H1 (cell line): ENCODE measurements at regions not wholly inside any gene's neighbourhood (a gene's known extent, or its start where the extent isn't known, plus 50 kb on each side); places are given as distances from the start of the nearest gene placed in this dataset.

Experiments used
- CTCF ChIA-PET: fragments of 300-600 bp; sonication (Branson Sonifier 250); formaldehyde crosslinking; loops from one replicate; lab custom pipeline; 2021; ENCODE audit not compliant: partially characterized antibody; lab: Charles Lee
- POLR2A ChIA-PET: fragments of 300-600 bp; sonication (Branson Sonifier 250); formaldehyde crosslinking; loops from one replicate; lab custom pipeline; 2021; ENCODE audit warnings: inconsistent platforms; ENCODE audit not compliant: partially characterized antibody; lab: Charles Lee
- DNase-seq, 2 experiments: peaks; one replicate each; pipeline versions ENCODE4 v3.0.0 to v3.0.0-alpha.2; 2010 to 2022; ENCODE audit warnings: low spot score in 2 of 2, low read depth in 1 of 2, mixed read lengths in 1 of 2
- FAIRE-seq: peaks from 2 replicates; lab custom pipeline; 2011; peaks lifted over from hg19 to GRCh38; lab: Jason Lieb, UNC
- H2AFZ ChIP-seq: 2 replicates; pipeline ENCODE4 v1.8.1; 2012; ENCODE audit warnings: low read length, inconsistent platforms
- H2AK5ac ChIP-seq: 2 replicates; pipeline ENCODE4 v1.6.1; 2013; ENCODE audit warnings: low read depth, low read length
- H2BK120ac ChIP-seq: replicated peaks from 2 replicates; pipeline ENCODE3; 2013; ENCODE audit warnings: low read depth, low read length, inconsistent platforms
- H2BK12ac ChIP-seq: 2 replicates; pipeline ENCODE4 v1.6.1; 2013; ENCODE audit warnings: low read depth, low read length
- H2BK15ac ChIP-seq: 2 replicates; pipeline ENCODE4 v1.6.1; 2013; ENCODE audit warnings: low read length
- H2BK20ac ChIP-seq: 2 replicates; pipeline ENCODE4 v1.6.1; 2013; ENCODE audit warnings: low read length
- H2BK5ac ChIP-seq: 2 replicates; pipeline ENCODE4 v1.6.1; 2013; ENCODE audit warnings: low read depth, low read length
- H3K14ac ChIP-seq: 2 replicates; pipeline ENCODE4 v1.6.1; 2013; ENCODE audit warnings: inconsistent platforms; ENCODE audit not compliant: insufficient read length
- H3K18ac ChIP-seq: 2 replicates; pipeline ENCODE4 v1.6.1; 2013; ENCODE audit warnings: low read length; ENCODE audit errors: extremely low read depth
- H3K23ac ChIP-seq: 2 replicates; pipeline ENCODE4 v1.6.1; 2013; ENCODE audit warnings: inconsistent platforms; ENCODE audit not compliant: insufficient read length
- H3K23me2 ChIP-seq: 2 replicates; pipeline ENCODE4 v1.6.1; 2013; ENCODE audit warnings: low read depth, low read length
- H3K27ac ChIP-seq: 2 replicates; pipeline ENCODE4 v1.6.1; 2011; ENCODE audit warnings: low read depth, low read length, inconsistent platforms
- H3K27me3 ChIP-seq, 4 experiments: replicated peaks in 1 of 4; 1 replicate in 1 of 4; 2 replicates in 3 of 4; pipeline versions ENCODE4 v1.6.1 to v1.8.1; 2011 to 2013; ENCODE audit warnings: low read length in 3 of 4, mild to moderate bottlenecking in 3 of 4, inconsistent platforms in 2 of 4, mixed read lengths in 2 of 4, moderate library complexity in 1 of 4; ENCODE audit not compliant: control insufficient read depth in 3 of 4, insufficient read depth in 3 of 4; ENCODE audit errors: extremely low read depth in 1 of 4
- H3K36me3 ChIP-seq, 4 experiments: 2 replicates each; pipeline versions ENCODE4 v1.6.1 to v1.8.1; 2011 to 2013; ENCODE audit warnings: mild to moderate bottlenecking in 4 of 4, low read length in 3 of 4, moderate library complexity in 2 of 4, control low read depth in 1 of 4, inconsistent platforms in 1 of 4; ENCODE audit not compliant: insufficient read depth in 4 of 4, control insufficient read depth in 2 of 4
- H3K4ac ChIP-seq: replicated peaks from 2 replicates; pipeline ENCODE3; 2013; ENCODE audit warnings: low read length, low read depth, mixed read lengths, inconsistent platforms; ENCODE audit not compliant: insufficient read length
- H3K4me1 ChIP-seq, 4 experiments: replicated peaks in 1 of 4; 1 replicate in 1 of 4; 2 replicates in 3 of 4; pipeline versions ENCODE4 v1.6.1 to v1.8.1; 2011 to 2013; ENCODE audit warnings: low read length in 3 of 4, inconsistent platforms in 2 of 4, mixed read lengths in 1 of 4; ENCODE audit not compliant: insufficient read depth in 4 of 4, control insufficient read depth in 3 of 4
- H3K4me2 ChIP-seq, 2 experiments: 2 replicates each; pipeline versions ENCODE4 v1.6.1 to v1.8.1; 2011 to 2013; ENCODE audit warnings: low read depth in 2 of 2, low read length in 2 of 2, control low read depth in 1 of 2, inconsistent platforms in 1 of 2, mild to moderate bottlenecking in 1 of 2; ENCODE audit not compliant: insufficient read depth in 1 of 2
- H3K4me3 ChIP-seq, 4 experiments: fragments of 200-600, 300-600 bp in 1 of 4; sonication (generic), shearing (Covaris generic), sonication (Bioruptor Twin) in 1 of 4; 2 replicates each; pipeline versions ENCODE4 v1.5.1 to v1.8.1; 2011 to 2016; ENCODE audit warnings: low read length in 4 of 4, low read depth in 3 of 4, control low read depth in 2 of 4, inconsistent platforms in 2 of 4, mild to moderate bottlenecking in 2 of 4, mixed read lengths in 1 of 4, moderate library complexity in 1 of 4; ENCODE audit not compliant: insufficient read depth in 2 of 4; ENCODE audit errors: extremely low read depth in 1 of 4
- H3K56ac ChIP-seq: replicated peaks from 2 replicates; pipeline ENCODE3; 2013; ENCODE audit warnings: low read depth, mild to moderate bottlenecking, mixed read lengths, low read length, inconsistent platforms; ENCODE audit not compliant: insufficient read length
- H3K79me1 ChIP-seq: 2 replicates; pipeline ENCODE4 v1.6.1; 2013; ENCODE audit warnings: low read depth, low read length, control low read depth
- H3K79me2 ChIP-seq, 2 experiments: 2 replicates each; pipeline versions ENCODE4 v1.6.1 to v1.8.1; 2012 to 2013; ENCODE audit warnings: low read length in 2 of 2, mild to moderate bottlenecking in 2 of 2, inconsistent platforms in 1 of 2; ENCODE audit not compliant: insufficient read depth in 2 of 2, control insufficient read depth in 1 of 2
- H3K9ac ChIP-seq, 4 experiments: replicated peaks in 1 of 4; 1 replicate in 1 of 4; 2 replicates in 3 of 4; pipeline versions ENCODE4 v1.6.1 to v1.8.1; 2011 to 2013; ENCODE audit warnings: low read depth in 3 of 4, low read length in 3 of 4, control low read depth in 2 of 4, mild to moderate bottlenecking in 2 of 4, moderate library complexity in 2 of 4, inconsistent platforms in 1 of 4; ENCODE audit errors: extremely low read depth in 1 of 4
- H3K9me3 ChIP-seq, 2 experiments: 2 replicates each; pipeline versions ENCODE4 v1.6.1 to v1.8.1; 2012 to 2013; ENCODE audit warnings: mild to moderate bottlenecking in 2 of 2, moderate library complexity in 2 of 2, control low read depth in 1 of 2, inconsistent platforms in 1 of 2, low read depth in 1 of 2, low read length in 1 of 2, mixed read lengths in 1 of 2; ENCODE audit not compliant: insufficient read depth in 2 of 2
- H4K20me1 ChIP-seq, 2 experiments: replicated peaks in 1 of 2; 2 replicates each; pipeline versions ENCODE3 to v1.8.1; 2011 to 2013; ENCODE audit warnings: inconsistent platforms in 2 of 2, low read length in 2 of 2, mild to moderate bottlenecking in 1 of 2; ENCODE audit not compliant: insufficient read depth in 2 of 2, control insufficient read depth in 1 of 2
- H4K5ac ChIP-seq: 2 replicates; pipeline ENCODE4 v1.6.1; 2013; ENCODE audit warnings: low read length, low read depth, mixed read lengths, inconsistent platforms; ENCODE audit not compliant: insufficient read length
- H4K8ac ChIP-seq: 2 replicates; pipeline ENCODE4 v1.8.0; 2013; ENCODE audit warnings: mild to moderate bottlenecking, moderate library complexity, low read length, inconsistent platforms; ENCODE audit not compliant: insufficient read depth; ENCODE audit errors: extremely low read depth
- H4K91ac ChIP-seq: replicated peaks from 2 replicates; pipeline ENCODE3; 2013; ENCODE audit warnings: low read length, mixed read lengths, inconsistent platforms; ENCODE audit not compliant: insufficient read length
- CBX5 ChIP-seq: fragments of 300-800, 300-1000 bp; sonication (generic); IDR thresholded peaks from 2 replicates; pipeline ENCODE4 v1.7.1; 2016; ENCODE audit warnings: antibody characterized with exemption, low read length, low read depth
- CHD2 ChIP-seq: IDR thresholded peaks from 2 replicates; pipeline ENCODE4 v1.6.1; 2012; ENCODE audit warnings: low read length, improper control_type of control experiment
- CREB1 ChIP-seq: IDR thresholded peaks from 2 replicates; pipeline ENCODE4 v1.6.1; 2012; ENCODE audit warnings: inconsistent platforms
- CTBP2 ChIP-seq: IDR thresholded peaks from 2 replicates; pipeline ENCODE4 v1.7.0; 2011; ENCODE audit warnings: borderline replicate concordance, mild to moderate bottlenecking, moderate library complexity, mixed read lengths, low read length; ENCODE audit not compliant: insufficient read depth, insufficient read length
- EGR1 ChIP-seq: IDR thresholded peaks from 2 replicates; pipeline ENCODE4 v1.6.1; 2011; ENCODE audit warnings: low read depth, low read length, borderline replicate concordance
- EP300 ChIP-seq, 2 experiments: IDR thresholded peaks; 1 replicate in 1 of 2; 2 replicates in 1 of 2; pipeline ENCODE4 v1.6.1; 2011 to 2012; ENCODE audit warnings: low read depth in 2 of 2, low read length in 2 of 2, mild to moderate bottlenecking in 2 of 2, borderline replicate concordance in 1 of 2, inconsistent platforms in 1 of 2, moderate library complexity in 1 of 2
- KDM1A ChIP-seq: fragments of 200-600, 300-600 bp; sonication (generic); IDR thresholded peaks from 2 replicates; pipeline ENCODE4 v1.7.1; 2016; ENCODE audit warnings: mild to moderate bottlenecking, low read length, borderline replicate concordance
- RFX5 ChIP-seq: IDR thresholded peaks from 2 replicates; pipeline ENCODE4 v1.6.1; 2011; ENCODE audit warnings: low read depth, low read length, improper control_type of control experiment, borderline replicate concordance
- SAP30 ChIP-seq: fragments of 300-600 bp; sonication (generic); IDR thresholded peaks from 2 replicates; pipeline ENCODE4 v1.7.1; 2012; ENCODE audit warnings: low read length, moderate library complexity, mild to moderate bottlenecking, inconsistent platforms; ENCODE audit not compliant: insufficient read depth, insufficient replicate concordance
- SIX5 ChIP-seq: IDR thresholded peaks from 2 replicates; pipeline ENCODE4 v1.6.1; 2011; ENCODE audit warnings: mild to moderate bottlenecking, low read depth, low read length
- SP2 ChIP-seq: IDR thresholded peaks from 2 replicates; pipeline ENCODE4 v1.6.1; 2012; ENCODE audit warnings: mild to moderate bottlenecking, low read length, inconsistent platforms
- TAF1 ChIP-seq: IDR thresholded peaks from 2 replicates; pipeline ENCODE4 v1.6.1; 2011; ENCODE audit warnings: mild to moderate bottlenecking, low read depth, low read length
- TEAD4 ChIP-seq: IDR thresholded peaks from 2 replicates; pipeline ENCODE4 v1.6.1; 2012; ENCODE audit warnings: low read depth, low read length, inconsistent platforms, mixed read lengths
- ZNF274 ChIP-seq: IDR thresholded peaks from 2 replicates; pipeline ENCODE4 v1.7.0; 2012; ENCODE audit warnings: low read length, borderline replicate concordance; ENCODE audit errors: extremely low read depth
- WGBS, 2 experiments: shearing (Covaris generic) in 1 of 2; methylation state at CpG; one replicate each; pipeline versions ENCODE4 v1.1.6 to v1.1.7; 2013 to 2015; ENCODE audit warnings: low lambda C conversion rate in 2 of 2, mixed read lengths in 2 of 2, inconsistent platforms in 1 of 2, low coverage in 1 of 2, missing lambda C conversion rate in 1 of 2; ENCODE audit not compliant: insufficient replicate concordance in 2 of 2, insufficient coverage in 1 of 2, insufficient read length in 1 of 2; ENCODE audit errors: extremely low coverage in 1 of 2, missing lambda C conversion rate in 1 of 2; 5-methylcytosine and 5-hydroxymethylcytosine counted together

DNA sequence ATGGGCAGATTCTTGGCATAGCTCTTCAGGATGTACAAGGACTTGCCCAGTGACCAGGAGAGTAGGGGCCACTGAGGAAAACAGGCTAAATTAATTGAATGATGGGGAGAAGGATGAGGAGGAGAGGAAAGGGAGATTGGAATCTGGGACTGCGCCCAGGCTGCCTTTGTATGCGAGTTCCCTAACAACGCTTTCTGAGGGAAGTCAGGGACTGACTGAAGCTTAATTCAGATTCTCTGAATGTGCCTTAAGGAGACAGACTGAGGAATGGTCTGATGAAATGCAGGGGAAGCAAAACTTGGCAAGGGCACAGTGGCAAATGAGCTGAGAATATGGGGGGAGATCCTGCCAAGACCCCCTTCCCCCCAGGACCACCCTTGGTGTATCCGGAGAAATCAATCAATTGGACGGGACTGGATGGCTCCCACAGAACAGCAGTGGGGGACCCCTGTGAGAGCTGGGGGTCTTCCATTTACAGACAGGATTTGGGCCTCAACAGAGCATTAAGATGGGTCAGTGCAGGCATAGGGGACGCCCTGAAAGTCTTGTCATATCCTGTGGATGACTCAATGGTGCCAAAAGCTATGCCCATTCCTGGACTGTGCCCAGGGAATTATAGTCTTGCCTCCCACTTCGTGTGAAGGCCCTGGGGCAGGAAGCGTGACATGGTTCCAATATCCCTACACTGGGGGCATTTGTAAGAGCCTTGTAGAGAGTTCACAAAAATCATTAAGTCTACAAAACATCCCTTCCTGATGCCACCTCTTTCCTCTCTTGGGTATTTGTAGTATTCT lies 215.5 kb upstream of the TNC start:
- no peak overlapping the region for H2BK20ac ChIP-seq
- no peak for TF ChIP-seq SAP30
- TF ChIP-seq TAF1 = no peak
- TF ChIP-seq TEAD4 = no peak
- no peak for TF ChIP-seq EGR1
- no peak for TF ChIP-seq KDM1A
- no peak for TF ChIP-seq CBX5
- no peak for TF ChIP-seq SP2
- TF ChIP-seq SIX5 = no peak
- no peak for TF ChIP-seq CHD2
- TF ChIP-seq EP300 (IDR thresholded peaks at IDR 0.05; ENCODE audit: borderline replicate concordance in 1 of 2, low read depth in 2 of 2, low read length in 2 of 2) = no peak
- no peak for TF ChIP-seq CREB1
- TF ChIP-seq ZNF274 = no peak
- TF ChIP-seq RFX5 = no peak
- no peak for TF ChIP-seq CTBP2

More for the DNA sequence above, 215.5 kb upstream of the TNC start:
- DNase-seq = no peak
- ChIA-PET CTCF (interaction anchor here (0.9 to 2.1 kb wide), 2 partner anchors 14 to 192 kb away, joined by 3 to 10 read pairs; no protein-coding TSS in a partner anchor), POLR2A (no interaction called here)
- no peak overlapping the region for H3K9ac ChIP-seq
- no peak overlapping the region for H2BK5ac ChIP-seq
- H3K23ac ChIP-seq = no peak overlapping the region
- no peaks in the 10 kb centered on the region for H3K79me2 ChIP-seq
- H4K8ac ChIP-seq = no peak overlapping the region
- H4K91ac ChIP-seq = no peak overlapping the region
- H3K36me3 ChIP-seq = no peaks in the 10 kb centered on the region
- no peaks in the 10 kb centered on the region for H4K20me1 ChIP-seq
- no peak overlapping the region for H3K27ac ChIP-seq
- no peaks in the 10 kb centered on the region for H3K4me1 ChIP-seq
- H3K4me3 ChIP-seq = no peak overlapping the region
- H3K18ac ChIP-seq = no peak overlapping the region
- no peak overlapping the region for H3K56ac ChIP-seq
- H3K23me2 ChIP-seq = no peaks in the 10 kb centered on the region
- no peak overlapping the region for H2BK120ac ChIP-seq
- 95% methylated on average over 8 of the region's 8 CpGs; no CpG with 5 or more reads in 1 of the 2 experiments for WGBS, 2 experiments
- no peak overlapping the region for H3K4ac ChIP-seq
- H3K27me3 ChIP-seq = no peaks in the 10 kb centered on the region
- H2AK5ac ChIP-seq = no peak overlapping the region
- no peaks in the 10 kb centered on the region for H3K79me1 ChIP-seq
- H3K4me2 ChIP-seq = no peak overlapping the region
- no peak overlapping the region for H2BK12ac ChIP-seq
- no peaks in the 10 kb centered on the region for H3K9me3 ChIP-seq
- H2BK15ac ChIP-seq = no peak overlapping the region
- H2AFZ ChIP-seq = no peak overlapping the region
- no peak for FAIRE-seq
- no peak overlapping the region for H4K5ac ChIP-seq
- H3K14ac ChIP-seq = no peak overlapping the region
